ENCODE measurements at regions not wholly inside any gene's neighbourhood (a gene's known extent, or its start where the extent isn't known, plus 50 kb on each side); places are given as distances from the start of the nearest gene placed in this dataset.

- Histone ChIP-seq H3K27ac (no peak overlapping the region), H3K36me3 (no peaks in the 10 kb centered on the region), H3K9me3 (no peaks in the 10 kb centered on the region), H3K4me3 (no peak overlapping the region), H3K4me1 (no peaks in the 10 kb centered on the region), H3K27me3 (no peaks in the 10 kb centered on the region)
- 55 to 78% methylated on average over 1 to 2 of the region's 2 CpGs for WGBS, 2 donors (ENCODE audit: low coverage in 1 of 2)
- TF ChIP-seq CTCF (IDR thresholded peaks at IDR 0.05): no peak
- TF ChIP-seq EP300 (IDR thresholded peaks at IDR 0.05): no peak
- TF ChIP-seq POLR2AphosphoS5 (IDR thresholded peaks at IDR 0.05): no peak
- no peak for TF ChIP-seq POLR2A (IDR thresholded peaks at IDR 0.05)
- no peak for ATAC-seq
Observed at GRCh38 chr16:72620853-72621252, 427.1 kb downstream of the ZFHX3 start.

GRCh38 chr16:72620348-72620747 is 427.6 kb downstream of the ZFHX3 start:
- Histone ChIP-seq H3K4me3 (no peak overlapping the region), H3K36me3 (no peaks in the 10 kb centered on the region), H3K4me1 (no peaks in the 10 kb centered on the region), H3K27me3 (no peaks in the 10 kb centered on the region), H3K27ac (no peak overlapping the region), H3K9me3 (no peaks in the 10 kb centered on the region)
- TF ChIP-seq CTCF (IDR thresholded peaks at IDR 0.05): no peak
- no peak for TF ChIP-seq POLR2AphosphoS5 (IDR thresholded peaks at IDR 0.05)
- no peak for TF ChIP-seq POLR2A (IDR thresholded peaks at IDR 0.05)
- TF ChIP-seq EP300 (IDR thresholded peaks at IDR 0.05): no peak
- WGBS, 2 donors (ENCODE audit: low coverage in 1 of 2): 87 to 92% methylated on average over 3 to 4 of the region's 4 CpGs
- no peak for ATAC-seq

- 87 to 93% methylated on average over 4 of the region's 4 CpGs for WGBS, 2 donors (ENCODE audit: low coverage in 1 of 2)
- TF ChIP-seq POLR2AphosphoS5 (IDR thresholded peaks at IDR 0.05): no peak
- Histone ChIP-seq H3K36me3 (no peaks in the 10 kb centered on the region), H3K27me3 (no peaks in the 10 kb centered on the region), H3K4me1 (peaks cover 0 to 5% (median 0%) of the 10 kb centered on the region in 3 donors), H3K4me3 (no peak overlapping the region), H3K27ac (no peak overlapping the region), H3K9me3 (no peaks in the 10 kb centered on the region)
- ATAC-seq: no peak
Observed at GRCh38 chr16:72615856-72616255, 432.1 kb downstream of the ZFHX3 start.

GRCh38 chr16:72612718-72613117 is 435.2 kb downstream of the ZFHX3 start:
- H3K27ac ChIP-seq: no peak overlapping the region
- no peaks in the 10 kb centered on the region for H3K36me3 ChIP-seq

GRCh38 chr16:72612256-72612655 is 435.7 kb downstream of the ZFHX3 start:
- no peak for TF ChIP-seq POLR2A (IDR thresholded peaks at IDR 0.05)
- TF ChIP-seq CTCF (IDR thresholded peaks at IDR 0.05): no peak
- no peak for TF ChIP-seq POLR2AphosphoS5 (IDR thresholded peaks at IDR 0.05)
- TF ChIP-seq EP300 (IDR thresholded peaks at IDR 0.05): no peak
- no peak for ATAC-seq
- 9 to 11% methylated on average over 2 of the region's 2 CpGs for WGBS, 2 donors (ENCODE audit: low coverage in 1 of 2)
- H3K27me3 ChIP-seq: no peaks in the 10 kb centered on the region
- peaks cover 0 to 5% (median 0%) of the 10 kb centered on the region in 3 donors for H3K4me1 ChIP-seq
- H3K27ac ChIP-seq: no peak overlapping the region
- H3K36me3 ChIP-seq: no peaks in the 10 kb centered on the region
- H3K9me3 ChIP-seq: no peaks in the 10 kb centered on the region
- no peak overlapping the region for H3K4me3 ChIP-seq

More at GRCh38 chr16:72612718-72613117, 435.2 kb downstream of the ZFHX3 start:
- H3K4me1 ChIP-seq: peaks cover 0 to 5% (median 0%) of the 10 kb centered on the region in 3 donors
- H3K9me3 ChIP-seq: no peaks in the 10 kb centered on the region
- ATAC-seq: no peak
- H3K27me3 ChIP-seq: no peaks in the 10 kb centered on the region
- no peak overlapping the region for H3K4me3 ChIP-seq
- TF ChIP-seq POLR2AphosphoS5 (IDR thresholded peaks at IDR 0.05) (no peak), POLR2A (IDR thresholded peaks at IDR 0.05) (no peak), CTCF (IDR thresholded peaks at IDR 0.05) (no peak), EP300 (IDR thresholded peaks at IDR 0.05) (no peak)
